ENCODE measurements at regions not wholly inside any gene's neighbourhood (a gene's known extent, or its start where the extent isn't known, plus 50 kb on each side); places are given as distances from the start of the nearest gene placed in this dataset.
A peak's percentile ranks its signal among the peaks of the same experiment; 100 is the strongest.

GRCh38 chr10:30793093-30793492 lies 163.5 kb upstream of the LYZL2 start:
- no peak for DNase-seq

GRCh38 chr10:30792025-30792424 lies 162.5 kb upstream of the LYZL2 start:
- DNase-seq, result no peak

- DNase-seq, result no peak
Measured at GRCh38 chr10:30791197-30791611, 161.7 kb upstream of the LYZL2 start.

- DNase-seq, result no peak
Measured at GRCh38 chr10:30789806-30790205, 160.3 kb upstream of the LYZL2 start.

- no peak for DNase-seq
Measured at GRCh38 chr10:30788307-30788706, 158.8 kb upstream of the LYZL2 start.

DNA sequence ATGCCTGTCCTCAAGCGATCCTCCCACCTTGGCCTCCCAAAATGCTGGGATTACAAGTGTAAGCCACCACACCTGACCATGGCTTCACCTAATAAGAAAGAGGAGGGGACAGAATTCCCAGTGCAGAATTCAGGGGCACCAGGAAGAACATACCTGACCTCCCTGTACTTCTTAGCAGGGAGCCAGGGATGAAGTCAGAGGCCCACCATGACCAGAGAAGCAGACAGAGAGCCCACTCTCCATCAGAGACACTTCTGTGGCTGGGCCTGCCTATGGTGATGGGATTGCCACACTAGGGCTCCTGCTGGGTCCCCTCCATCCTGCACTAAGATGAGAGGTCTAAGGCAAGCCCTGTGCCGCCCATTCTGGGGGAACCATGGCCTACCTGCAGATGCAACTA lies 157.4 kb upstream of the LYZL2 start:
- DNase-seq, result no peak

DNA sequence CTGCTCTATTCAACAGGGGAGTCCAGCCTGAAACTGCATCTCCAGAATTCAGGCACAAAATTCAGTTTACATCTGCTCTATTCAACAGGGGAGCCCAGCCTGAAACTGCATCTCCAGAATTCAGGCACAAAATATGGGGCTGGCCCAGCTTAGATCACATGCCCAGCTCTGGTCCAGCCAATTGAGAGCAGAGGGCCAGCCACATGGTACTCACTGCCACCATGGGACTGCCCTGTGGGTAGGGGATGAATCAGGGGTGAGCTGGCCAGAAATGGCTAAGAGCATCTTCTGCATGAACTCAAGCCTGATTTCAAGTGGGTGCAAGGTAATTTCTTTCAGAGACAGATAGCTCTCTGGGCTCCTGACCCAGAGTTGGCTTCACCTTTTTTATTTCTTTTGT lies 156.6 kb upstream of the LYZL2 start:
- DNase-seq, result no peak

DNA sequence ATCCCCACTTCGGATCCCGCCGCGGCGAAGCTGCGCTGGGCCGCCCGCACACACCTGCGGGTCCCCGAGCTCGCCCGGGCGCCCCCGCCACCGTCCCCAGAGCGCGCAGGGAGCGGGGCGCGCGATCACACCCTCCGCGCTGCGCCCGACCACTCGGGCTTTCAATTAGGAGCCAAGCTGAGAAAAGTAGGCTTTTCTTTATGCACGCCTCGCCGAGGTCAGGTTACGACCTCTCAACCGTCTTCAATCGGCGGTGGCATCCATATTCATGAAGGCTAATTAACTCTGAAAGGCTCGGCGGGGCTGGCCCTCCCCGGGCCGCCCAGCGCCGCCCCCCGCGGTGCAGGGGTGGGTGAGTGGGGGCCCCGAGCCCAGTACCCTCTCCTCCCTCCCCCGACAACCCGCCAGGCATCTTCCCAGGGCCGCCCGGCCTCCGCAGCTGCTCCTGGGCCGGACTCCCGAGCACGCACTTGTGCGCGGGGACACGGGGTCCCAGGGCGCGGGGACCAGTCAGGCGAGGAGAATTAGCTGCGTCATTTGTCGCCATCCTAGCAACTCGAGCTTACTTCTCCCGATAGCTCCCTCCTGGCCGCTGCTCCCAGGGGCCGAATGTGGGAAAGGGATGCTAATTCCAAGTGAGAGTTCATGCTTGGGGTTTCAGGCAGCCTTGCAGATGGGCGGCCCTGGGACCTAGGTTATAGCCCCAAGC lies 155.5 kb upstream of the LYZL2 start:
- peak; percentile 34 for DNase-seq

DNA sequence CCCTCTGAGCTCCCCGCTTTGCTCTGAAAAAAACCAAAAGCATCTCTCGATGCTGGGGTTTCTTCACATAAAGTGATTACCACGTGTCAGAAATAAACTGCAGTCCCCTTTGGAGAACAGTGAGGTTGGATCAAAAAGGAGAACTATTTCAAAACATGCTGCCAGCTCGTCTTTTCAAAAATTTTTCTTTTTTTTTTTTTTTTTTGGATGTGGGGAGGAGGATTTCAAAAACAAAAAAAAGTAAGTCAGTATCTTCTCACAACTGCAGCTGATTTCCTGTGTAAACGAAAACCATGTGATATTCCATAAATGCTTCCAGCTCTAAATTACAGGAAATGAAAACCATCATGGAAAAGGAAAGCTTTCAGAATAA lies 155.0 kb upstream of the LYZL2 start:
- DNase-seq, result no peak

DNA sequence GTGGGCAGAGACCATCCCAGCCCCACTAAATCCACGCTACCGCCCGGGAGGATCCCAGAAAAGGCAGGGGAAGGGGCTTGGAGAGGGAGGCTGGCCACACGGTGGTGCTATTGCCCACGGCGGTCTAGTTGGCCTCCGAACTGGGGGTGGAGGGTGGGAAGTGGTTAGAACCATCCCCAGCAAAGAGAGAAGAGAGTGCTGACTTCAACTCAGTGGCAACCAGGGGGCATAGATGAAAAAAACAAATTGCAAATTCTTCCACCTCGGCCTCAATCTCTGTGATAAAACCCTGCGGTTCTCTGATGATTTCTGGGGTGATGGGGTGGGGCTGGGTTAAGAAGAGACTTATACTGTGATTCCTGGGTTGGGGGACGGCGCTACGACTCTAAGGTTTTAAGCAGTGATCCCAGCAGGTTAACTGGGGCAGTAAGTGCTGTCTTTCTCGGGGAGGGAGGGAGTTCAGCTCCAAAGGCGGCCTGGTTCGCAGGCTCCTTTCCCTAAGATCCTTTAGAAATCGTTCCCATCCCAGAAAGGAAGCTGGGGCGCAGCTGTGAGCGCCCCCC lies 154.5 kb upstream of the LYZL2 start:
- peak; percentile 85 for DNase-seq

DNA sequence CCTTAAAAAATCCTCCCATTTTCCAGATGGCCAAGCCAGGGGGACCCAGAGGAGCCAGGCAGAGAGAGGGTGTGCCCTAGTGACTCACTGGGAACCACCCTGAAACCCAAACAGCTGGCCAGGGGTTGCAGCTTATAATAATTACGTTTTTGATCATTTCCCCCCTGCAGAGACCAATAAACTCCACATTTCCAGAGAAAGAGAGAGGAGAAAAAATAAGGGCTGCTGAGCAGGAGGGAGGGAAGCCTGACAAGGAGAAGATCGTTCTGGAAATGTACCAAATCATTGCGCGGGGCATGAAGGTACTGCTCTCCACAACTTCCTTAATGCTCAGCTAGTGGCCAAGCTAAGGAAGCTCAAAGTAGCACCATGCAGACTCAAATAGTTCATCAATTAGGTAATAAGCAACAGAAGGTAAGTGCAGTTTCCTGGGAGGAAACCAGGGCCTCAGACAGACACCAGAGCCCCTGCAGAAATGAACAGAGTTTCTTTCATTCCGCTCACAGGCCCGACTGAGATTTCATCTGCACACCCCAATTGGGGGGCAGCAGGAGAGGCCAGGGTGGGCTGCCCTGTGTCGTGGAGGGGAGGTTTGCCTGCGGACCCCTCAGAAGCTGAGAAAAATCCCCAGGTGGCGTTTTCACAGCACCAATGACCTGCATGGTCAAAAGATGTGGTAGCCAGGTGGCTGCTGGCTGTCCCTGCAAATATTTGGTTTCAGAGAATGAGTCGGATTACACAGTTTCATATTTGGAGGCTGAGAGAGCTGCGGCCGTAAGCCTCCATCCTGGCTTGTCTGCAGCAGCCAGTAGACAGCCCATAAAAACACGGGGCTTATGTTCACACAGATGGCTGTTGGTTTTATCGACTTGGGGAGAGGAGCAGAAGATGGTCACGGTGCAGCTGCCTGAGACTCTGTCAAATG lies 153.2 kb upstream of the LYZL2 start:
- DNase-seq, result no peak

- DNase-seq, result no peak
Measured at GRCh38 chr10:30782157-30782536, 152.6 kb upstream of the LYZL2 start.

DNA sequence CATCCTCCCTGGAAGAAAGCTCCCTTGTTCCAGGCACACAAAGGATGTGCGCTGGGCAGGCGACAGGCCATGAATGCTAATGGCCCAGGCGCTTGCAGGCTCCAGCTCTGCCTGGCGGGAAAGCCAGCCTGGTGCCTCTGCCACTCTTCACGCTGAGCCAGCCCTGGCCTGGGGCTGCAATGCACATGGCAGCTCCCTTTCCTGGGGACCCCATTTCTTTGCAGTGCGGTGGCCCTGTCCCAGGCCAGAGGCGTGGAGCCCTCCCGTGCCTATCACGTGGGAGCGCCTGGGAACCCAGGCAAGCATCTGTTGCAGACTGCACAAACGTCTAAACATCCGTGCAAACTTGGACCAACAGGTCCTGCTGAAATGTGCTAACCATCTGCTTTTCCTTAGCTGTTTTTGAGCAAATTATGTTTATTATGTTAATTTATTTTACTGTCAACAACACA lies 152.1 kb upstream of the LYZL2 start:
- DNase-seq, result no peak

DNA sequence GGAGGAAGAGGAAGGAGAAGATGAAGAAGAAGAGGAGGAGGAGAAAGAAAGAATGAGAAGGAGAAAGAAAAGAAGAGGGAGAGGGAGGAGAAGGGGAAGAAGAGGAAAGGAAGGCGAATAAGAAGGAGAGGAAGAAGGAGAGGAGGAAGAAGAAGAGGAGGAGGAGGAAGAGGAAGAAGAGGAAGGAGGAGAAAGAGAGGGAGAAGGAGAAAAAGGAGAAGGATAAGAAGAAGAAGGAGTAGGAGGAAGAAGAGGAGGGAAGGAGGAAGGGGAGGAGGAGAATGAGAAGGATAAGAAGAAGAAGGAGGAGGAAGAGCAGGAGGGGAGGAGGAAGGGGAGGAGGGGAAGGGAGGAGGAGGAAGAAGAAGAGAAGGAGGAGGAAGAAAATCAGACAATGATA lies 149.2 kb upstream of the LYZL2 start:
- no peak for DNase-seq

GRCh38 chr10:30775779-30776591 lies 146.4 kb upstream of the LYZL2 start:
- no peak for DNase-seq

- DNase-seq, result no peak
Measured at GRCh38 chr10:30774261-30774660, 144.7 kb upstream of the LYZL2 start.

DNA sequence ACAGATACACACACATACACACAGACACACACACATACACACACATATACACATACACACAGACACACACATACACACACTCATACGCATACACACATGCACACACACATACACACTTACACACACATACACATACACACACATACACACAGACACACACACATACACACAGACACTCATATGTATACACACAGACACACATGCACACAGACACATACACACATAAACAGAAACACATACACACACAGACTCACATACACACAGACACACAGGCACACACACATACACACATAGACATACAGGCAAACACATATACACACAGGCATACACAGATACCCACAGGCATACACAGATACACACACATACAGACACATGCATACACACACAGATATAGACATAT lies 143.9 kb upstream of the LYZL2 start:
- no peak for DNase-seq

GRCh38 chr10:30770816-30771215 lies 141.3 kb upstream of the LYZL2 start:
- no peak for DNase-seq

DNA sequence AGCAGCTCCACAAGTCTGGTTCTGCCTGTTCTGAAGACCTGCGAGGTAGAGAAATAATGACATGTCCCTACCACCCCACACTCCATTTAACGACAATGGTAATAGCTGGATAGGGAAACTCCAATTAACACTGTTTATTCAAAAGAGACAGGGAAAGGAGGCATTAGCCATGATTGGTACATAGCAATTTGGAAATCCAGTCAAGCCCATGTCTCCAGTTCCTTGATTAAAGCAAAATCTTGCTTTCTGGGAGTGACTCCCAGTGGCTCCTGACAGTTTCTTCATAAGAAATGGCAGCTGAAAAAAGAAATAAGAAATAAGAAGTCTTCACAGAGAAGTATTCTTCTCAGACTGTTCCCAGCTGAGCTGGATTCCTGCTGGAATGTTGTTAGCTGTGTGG lies 140.7 kb upstream of the LYZL2 start:
- no peak for DNase-seq

DNA sequence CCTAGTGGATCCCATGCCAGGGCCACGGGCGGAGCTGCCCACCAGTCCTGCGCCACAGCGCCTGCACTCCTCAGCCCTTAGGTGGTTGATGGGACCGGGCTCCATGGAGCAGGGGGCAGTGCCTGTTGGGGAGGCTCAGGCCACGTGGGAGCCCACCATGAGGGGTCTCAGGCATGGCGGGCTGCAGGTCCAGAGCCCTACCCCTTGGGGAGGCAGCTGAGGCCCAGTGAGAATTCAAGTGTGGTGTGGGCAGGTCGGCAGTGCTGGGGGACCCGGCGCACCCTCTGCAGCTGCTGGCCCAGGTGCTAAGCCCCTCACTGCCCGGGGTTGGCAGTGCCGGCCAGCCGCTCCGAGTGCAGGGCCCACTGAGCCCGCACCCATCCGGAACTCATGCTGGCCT lies 139.8 kb upstream of the LYZL2 start:
- DNase-seq, result no peak

DNA sequence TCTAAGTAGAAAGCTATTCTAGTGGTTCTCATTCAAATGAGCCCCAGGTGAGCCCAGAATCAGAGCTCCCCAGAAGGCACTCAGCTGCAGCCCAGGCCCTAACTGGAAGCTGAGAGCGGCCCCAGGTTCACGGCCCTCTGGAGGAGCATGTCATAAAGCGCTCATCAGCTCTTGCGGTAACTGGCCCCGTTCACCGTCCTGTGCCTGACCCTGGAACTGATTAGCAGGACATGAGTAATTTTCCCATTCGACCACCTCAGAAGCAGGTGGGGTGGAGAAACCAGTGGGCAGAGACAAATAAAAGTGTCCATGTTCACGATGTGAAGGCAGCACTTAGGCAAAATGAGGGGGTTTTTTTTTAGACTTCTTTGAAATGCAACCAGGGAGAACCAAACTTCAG lies 136.1 kb upstream of the LYZL2 start:
- DNase-seq, result no peak

- DNase-seq, result no peak
Measured at GRCh38 chr10:30765022-30765615, 135.6 kb upstream of the LYZL2 start.

GRCh38 chr10:30763918-30764317 lies 134.4 kb upstream of the LYZL2 start:
- no peak for DNase-seq

All from stimulated activated CD4-positive, alpha-beta T cell treated with anti-CD3 and anti-CD28 coated beads, Interleukin-4, amount 100 ng/mL, for 1 hour (primary cell).